GM18909 (cell line): ENCODE measurements at regions not wholly inside any gene's neighbourhood (a gene's known extent, or its start where the extent isn't known, plus 50 kb on each side); places are given as distances from the start of the nearest gene placed in this dataset.

ENCODE experiments used
- ATAC-seq: cut with Tn5 transposase; IDR thresholded peaks from one replicate; pipeline ENCODE4 v1.9.1; 2021; ENCODE audit warnings: mild to moderate bottlenecking; ENCODE audit not compliant: unreplicated experiment, poor library complexity

DNA sequence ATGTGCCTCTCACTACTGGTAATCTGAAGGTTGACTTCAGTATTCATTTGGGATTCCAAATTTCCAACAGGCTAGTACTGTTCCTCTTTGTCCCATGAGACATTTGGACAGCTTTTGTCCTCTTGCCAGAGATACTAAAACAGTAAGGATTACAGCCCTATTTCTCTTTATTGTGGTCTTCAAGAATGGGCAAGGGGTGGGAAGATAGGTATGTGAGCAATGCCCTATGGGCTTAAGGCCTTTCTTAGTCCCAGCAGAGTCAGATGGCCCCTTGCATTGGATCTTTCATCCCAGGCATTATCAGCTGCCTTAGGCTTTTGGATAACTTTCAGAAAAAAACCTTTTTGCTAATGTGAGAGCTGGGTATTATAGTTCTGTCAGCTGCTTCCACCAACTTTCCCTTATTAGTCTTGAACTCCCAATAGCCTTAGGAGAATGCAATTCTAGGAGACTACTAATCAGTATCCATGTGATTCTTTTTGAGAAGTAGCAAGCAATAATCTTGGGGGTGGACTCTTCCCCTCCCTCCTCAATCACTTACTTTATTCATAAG, 361.1 kb upstream of the NUDT12 start:
- no peak for ATAC-seq

DNA sequence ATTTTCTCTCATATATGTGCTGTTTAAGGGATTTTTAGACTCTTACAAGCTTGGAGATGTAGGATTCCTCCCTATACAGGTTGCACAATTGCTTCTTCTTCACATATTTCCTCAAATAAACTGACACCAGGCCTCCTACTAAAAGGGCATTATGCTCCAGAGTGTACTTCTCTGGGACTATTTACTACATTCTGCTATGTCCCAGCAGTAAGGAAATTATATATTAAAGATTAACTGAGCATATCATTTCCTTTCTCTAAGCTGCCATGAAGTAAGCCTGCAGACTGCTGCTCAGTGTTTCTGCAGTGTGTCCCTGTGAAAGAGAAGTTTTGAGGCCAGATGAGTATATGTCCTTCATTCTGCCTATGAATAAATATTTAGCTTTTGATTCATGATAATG, 356.9 kb upstream of the NUDT12 start:
- ATAC-seq = no peak

DNA sequence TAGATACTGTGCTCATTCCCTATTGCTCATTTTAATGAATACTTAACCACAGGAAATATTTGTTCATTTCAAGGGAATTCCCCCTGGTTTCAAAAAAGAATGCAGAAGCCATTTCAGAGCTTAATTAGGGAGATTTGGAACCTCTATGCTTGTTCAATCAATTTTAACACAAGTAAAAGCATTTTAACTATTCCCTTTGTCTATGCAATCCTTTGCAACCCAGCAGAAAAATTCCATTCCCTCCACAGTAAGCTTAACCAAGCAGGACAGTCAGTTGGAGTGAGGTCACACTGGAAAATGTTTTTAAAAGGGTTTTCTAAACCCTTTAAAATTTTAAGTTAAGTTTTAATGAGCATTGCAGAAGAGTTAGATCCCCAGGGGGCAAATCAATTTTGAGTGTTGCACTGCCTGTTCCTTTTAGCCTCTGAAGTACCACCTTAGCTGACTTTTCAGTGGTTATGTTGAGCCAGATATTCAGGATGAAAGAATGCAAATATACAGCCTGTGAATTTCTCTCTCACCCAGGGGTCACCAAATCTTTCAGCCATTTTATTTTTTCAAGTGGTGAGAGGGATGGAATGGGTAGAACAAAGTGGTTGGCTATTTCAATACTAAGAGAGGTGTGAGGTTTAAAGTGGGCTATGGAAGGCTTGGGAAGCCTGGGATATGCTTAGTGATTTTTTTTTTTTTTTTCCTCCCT, 356.2 kb upstream of the NUDT12 start:
- ATAC-seq = no peak

DNA sequence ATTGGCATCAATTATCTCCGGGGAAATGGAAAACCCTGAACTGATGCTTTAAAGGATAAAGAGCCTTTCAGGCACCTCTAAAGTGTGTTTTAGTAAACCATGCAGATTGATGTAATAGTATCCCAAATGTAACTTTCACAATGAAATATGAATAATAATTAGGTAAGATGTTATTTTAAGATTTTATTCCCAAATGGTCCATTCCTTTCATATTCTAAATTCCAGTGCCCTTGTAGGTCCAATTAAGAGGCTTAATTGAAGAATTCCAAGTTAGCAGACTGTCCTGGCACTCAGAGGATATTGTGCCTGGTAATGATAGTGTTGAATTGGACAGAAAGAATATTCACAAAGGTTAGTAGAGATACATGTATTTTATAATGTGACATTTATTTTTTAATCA, 352.5 kb upstream of the NUDT12 start:
- no peak for ATAC-seq

DNA sequence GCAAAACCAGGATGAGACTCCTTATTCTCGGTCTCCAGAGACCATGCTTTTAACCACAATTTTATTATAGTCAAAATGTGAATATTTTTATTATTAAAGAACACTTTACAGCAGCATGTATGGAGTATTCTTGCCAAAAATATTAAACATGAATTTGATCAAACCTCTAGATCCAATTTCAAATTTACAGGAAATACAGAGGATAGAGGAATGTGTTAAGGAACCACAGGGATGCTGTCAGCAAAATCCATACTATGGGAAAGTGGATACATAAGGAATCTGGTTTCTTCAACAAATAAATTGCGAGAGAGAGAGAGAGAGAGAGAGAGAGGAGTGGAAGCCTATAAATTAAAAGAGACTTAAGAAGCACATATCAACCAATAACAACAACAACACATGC, 348.2 kb upstream of the NUDT12 start:
- ATAC-seq = no peak

GRCh38 chr5:103910011-103910410, 347.4 kb upstream of the NUDT12 start:
- no peak for ATAC-seq

DNA sequence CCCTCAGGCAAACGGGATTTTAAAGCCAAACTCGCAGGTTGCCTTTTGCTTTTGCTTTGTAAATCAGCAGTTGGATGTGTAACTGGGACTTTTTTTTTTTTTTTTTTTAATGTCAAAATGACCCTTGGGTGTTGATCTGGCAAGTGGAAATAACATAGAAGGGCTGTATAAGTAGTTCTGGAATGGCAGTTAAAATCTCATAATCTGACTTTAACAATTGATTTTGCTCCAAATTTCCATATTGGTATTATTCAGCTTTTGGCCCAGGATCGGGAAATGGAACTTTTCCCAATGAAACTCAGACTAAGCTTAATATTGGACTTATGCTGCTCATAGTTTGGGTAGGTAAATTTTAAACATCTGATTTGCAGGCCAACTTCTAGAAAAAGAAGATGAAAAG, 346.8 kb upstream of the NUDT12 start:
- no peak for ATAC-seq

GRCh38 chr5:103908336-103909080, 345.9 kb upstream of the NUDT12 start:
- no peak for ATAC-seq

- no peak for ATAC-seq
Observed at GRCh38 chr5:103907001-103907400, 344.4 kb upstream of the NUDT12 start.

GRCh38 chr5:103904651-103905050, 342.1 kb upstream of the NUDT12 start:
- no peak for ATAC-seq

- no peak for ATAC-seq
Observed at GRCh38 chr5:103902893-103903292, 340.3 kb upstream of the NUDT12 start.

- ATAC-seq = no peak
Observed at GRCh38 chr5:103901885-103902284, 339.3 kb upstream of the NUDT12 start.

GRCh38 chr5:103896593-103896992, 334.0 kb upstream of the NUDT12 start:
- ATAC-seq = no peak

- ATAC-seq = no peak
Observed at GRCh38 chr5:103895738-103896137, 333.1 kb upstream of the NUDT12 start.

GRCh38 chr5:103894882-103895281, 332.3 kb upstream of the NUDT12 start:
- no peak for ATAC-seq

DNA sequence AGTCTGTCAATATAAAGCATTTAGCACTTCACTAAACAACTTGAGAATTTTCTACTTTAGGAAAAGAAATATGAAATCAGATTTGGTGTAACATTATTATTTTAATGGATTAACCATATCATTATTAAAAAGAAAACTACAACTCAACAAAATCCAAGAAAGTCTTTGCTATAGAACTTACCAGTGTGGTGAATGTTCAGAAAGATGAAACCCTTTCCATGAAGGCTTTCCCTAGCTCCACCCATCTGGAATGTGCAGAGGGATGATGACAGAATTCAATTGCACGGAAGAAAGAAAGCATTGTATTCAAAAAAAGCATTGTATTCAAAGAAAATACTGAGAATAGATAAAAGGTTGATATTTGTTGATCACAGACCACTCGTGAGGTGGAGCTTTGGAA, 328.6 kb upstream of the NUDT12 start:
- no peak for ATAC-seq

DNA sequence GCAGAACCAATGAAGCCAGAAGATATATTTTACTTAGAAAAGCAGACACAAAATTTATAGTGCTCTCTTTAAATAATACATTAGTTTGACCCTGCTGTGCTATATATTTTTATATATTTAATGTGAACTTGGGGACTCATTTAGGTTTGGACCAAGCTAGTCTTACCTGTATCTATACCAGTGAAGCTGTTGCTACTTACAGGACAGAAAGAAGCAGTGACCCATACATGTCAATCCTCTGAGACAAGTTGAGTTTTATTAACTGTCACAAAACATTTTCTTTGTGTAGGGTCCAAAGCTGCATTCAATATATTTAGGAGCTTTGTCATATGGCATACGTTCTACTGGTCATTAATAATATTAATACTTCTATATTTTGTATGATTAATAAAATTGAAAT, 327.7 kb upstream of the NUDT12 start:
- ATAC-seq = no peak

GRCh38 chr5:103889500-103890209, 327.1 kb upstream of the NUDT12 start:
- ATAC-seq = no peak

GRCh38 chr5:103886826-103887225, 324.2 kb upstream of the NUDT12 start:
- no peak for ATAC-seq

DNA sequence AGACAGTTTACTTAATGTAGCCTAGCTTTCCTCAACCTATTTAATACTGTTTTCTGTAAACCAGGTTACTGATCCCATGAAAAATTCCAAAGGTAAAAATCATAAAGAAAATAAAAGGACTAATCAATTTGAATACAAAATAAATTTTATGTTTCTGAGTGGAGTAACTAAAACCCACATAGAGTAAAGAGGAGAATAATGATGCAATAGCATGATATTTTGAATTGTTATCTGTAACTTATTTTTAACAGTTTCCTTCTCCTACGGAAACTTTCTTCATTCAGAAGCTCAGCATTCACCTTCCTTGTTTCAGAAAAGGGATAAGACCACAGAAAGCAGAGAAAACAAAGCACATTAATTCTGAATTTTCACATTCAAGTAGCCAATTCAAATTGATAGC, 320.6 kb upstream of the NUDT12 start:
- ATAC-seq = no peak

GRCh38 chr5:103881560-103881959, 319.0 kb upstream of the NUDT12 start:
- no peak for ATAC-seq
